ENCODE measurements at regions not wholly inside any gene's neighbourhood (a gene's known extent, or its start where the extent isn't known, plus 50 kb on each side); places are given as distances from the start of the nearest gene placed in this dataset.

DNA sequence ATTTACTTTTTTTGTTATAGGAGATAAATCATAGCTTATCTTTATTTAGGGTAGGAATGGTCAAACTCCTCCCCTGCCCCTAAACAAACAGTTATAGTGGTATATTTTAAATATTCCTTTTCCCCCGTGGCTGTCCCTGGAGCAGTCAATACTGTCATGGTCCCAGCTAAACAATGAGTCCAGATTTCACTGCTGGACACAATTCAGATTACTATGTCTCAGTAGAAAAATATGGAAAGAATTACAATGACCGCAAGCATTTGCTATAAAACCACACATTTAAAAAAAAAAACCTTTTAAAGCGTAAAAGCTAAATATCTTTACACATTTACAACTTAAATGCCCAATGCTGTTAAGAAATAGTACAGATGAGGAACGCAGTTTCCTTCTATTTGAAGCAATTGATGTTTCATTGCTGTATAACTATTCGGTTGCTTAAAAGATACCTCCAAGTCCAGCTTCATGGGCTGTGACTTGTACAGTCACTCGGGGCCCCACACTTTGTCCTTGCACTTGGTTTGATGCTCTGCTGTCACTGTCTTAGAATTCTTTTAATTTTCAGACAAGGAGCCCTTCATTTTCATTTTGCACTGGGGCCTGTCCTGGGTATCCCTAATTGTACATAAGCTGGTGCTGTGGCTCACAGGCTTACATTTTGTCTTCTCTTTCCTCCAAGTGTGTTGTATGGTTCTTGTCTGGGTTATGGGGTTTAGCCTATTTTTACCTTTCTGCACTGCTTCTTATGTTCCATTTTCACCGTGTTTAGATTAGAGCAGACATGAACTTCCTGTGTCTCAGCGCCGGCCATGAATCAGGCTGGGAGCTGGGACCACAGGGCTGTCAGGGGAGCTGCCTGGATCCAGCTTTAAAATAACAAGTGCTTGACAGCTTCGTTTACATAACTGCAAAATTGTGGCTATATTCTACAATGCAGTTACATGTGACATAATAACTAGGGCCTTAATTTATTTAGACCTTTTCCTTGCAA is 530.2 kb upstream of the FZD8 start:
- DNase-seq (ENCODE audit: low spot score) = no peak

DNA sequence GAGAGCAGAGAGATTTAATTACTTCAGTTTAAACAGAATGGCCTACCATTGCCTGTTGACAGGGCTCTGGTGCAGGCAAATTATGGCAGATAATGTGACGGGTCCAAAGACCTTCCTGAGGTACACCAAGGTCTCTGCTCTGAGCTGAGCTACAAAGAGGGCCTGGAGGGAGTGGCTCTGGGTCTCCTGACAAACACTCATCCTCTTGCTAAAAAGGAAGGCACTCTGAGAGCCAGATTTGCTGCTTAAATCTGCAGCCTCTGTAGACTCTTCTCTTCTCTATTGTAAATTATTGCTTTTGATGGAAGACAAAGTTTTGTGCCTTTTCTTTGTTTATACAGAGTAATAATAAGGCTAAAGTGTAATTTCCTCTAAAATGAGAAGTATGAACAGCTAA is 529.5 kb upstream of the FZD8 start:
- DNase-seq (ENCODE audit: low spot score) = no peak

DNA sequence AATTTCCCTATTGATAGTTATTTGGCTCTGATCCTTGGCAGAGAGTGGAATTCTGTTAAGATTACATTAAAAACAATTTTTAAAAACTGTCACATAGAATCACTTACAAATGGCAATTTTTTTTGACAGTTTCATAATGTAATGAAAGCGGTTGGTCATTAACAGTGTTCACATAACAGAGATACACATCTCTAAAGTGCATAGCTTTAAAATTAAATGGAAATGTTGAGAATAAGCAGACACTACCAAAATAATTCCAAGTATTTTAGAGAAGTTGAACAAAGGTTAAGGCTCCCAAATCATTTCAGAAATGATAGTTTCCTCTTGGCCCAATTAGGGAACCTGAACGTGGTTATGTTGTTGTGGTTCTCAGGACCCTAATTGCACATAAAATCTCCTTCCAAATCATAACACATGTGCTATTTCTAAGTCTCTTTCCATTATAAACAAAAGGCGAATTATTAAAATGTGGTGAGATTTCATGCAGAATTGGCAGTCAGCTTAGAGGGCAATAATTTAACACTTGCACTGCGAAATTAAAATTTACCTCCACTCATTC is 528.9 kb upstream of the FZD8 start:
- no peak for DNase-seq (ENCODE audit: low spot score)

DNA sequence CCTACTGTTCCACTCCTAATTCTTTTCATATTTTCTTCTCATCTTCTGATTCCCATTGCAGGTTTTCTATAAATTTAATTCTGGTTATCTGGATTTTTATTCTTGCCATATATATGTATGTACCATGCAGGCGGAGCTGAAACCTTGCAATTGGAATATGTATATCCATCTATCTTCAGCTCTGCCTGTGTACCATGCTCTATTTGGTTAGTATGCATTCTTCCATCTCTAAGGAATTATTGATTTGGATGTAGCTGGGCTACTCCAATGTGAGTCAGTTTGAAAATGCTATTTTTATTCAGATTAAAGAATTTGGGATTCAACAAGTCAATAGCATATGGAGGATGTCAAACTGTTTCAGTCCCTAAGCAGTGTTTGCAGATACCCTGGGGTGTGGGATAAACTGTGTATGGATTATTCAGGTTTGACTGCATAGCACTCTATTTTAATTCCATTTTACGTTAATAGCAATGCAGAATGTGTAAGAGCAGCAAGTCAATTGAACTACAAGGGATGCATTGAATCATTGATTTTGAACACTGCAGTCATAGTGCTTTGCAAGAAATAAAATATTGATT is 528.1 kb upstream of the FZD8 start:
- DNase-seq (ENCODE audit: low spot score) = no peak

DNA sequence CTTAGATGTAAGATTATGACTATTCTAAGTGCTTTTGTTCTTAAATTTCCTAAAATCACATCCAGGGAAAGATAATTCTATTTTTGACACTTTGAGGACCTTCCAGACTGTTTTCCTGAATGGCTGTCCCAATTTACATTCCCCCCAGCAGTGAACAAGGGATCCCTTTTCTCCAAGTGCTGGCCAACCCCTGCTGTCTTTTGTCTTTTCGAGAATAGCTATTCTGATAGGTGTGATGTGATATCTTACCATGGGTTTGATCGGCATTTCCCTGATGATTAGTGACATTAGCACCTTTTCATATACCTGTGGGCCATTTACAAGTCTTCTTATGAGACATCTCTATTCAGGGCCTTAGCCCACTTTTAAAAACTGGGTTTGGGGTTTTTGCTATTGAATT is 526.7 kb upstream of the FZD8 start:
- DNase-seq (ENCODE audit: low spot score) = no peak

DNA sequence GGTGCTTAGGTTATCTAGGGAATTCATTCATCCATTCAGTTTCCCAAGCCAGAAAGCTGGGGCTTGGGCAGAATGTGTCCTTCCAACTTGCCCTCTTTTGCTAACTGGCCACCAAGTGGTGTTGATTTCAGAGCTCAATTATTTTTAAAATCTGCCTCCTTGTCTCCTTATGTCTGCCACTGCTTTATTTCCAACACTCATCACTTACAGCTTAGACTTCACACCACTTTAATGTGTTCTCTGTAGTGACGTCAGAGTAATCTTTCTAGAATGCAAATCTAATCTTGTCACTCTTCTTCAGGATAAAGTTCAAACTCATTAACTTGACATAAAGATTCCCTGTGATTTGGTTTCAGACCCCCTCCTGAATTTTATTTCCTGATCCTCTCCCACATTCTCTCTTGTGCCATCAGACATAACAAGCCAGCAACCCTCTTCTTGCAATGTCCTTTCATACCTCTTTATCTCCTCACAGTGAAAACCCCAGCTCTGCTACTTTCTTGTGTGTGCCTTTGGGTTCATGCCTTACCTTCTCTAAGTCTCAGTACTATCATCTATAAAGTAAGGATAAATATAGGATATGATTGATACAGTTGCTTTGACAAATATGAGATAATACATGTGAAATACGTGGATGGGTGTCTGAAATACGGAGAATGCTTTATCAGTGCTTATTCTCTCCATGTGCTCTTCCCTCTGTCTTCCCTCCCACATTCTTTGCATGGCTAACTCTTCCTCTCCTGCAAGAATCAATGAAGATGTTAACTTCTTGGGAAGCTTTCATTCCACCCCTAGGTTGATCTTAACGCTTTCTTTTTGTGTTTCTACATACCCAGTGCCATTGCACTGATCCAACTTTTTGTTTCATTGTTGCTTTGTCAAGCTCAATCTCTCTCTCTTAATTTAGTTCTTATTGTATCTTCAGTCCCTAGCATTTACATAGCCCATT is 522.7 kb upstream of the FZD8 start:
- no peak for DNase-seq (ENCODE audit: low spot score)

DNA sequence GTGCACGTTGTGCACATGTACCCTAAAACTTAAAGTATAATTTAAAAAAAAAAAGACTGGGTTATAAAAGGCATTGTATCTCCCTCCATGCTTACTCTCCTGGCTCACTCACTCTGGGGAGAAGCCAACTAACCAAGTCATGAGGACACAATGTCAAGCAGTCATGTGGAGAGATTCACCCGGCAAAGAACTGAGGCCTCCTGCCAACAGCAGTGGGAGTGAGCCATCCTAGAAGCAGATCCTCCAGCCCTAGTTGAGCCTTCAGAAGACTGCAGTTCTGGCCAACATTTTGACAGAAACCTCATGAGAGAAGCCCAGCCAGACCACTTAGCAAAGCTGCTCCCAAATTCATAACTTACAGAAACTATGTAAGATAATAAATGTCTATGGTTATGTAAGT is 521.7 kb upstream of the FZD8 start:
- no peak for DNase-seq (ENCODE audit: low spot score)

DNA sequence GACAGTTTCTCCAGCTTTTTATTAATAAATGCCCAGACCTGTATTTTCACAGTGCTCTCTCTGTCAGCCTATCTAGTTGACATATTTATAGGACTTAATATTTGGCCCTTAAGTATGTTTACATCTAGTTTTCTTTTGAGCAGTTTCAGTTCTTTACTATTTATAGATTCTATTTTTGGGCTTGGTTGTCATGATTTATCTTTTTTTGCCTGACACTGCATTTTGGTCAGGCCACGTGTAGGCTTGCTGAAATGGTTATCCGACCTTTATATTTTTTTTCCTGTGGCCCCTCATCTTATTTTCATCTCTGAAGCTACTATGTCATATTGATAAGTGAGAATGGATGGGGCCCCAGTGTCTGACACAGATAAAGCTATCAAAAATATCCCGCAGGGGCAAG is 515.4 kb upstream of the FZD8 start:
- no peak for DNase-seq (ENCODE audit: low spot score)

DNA sequence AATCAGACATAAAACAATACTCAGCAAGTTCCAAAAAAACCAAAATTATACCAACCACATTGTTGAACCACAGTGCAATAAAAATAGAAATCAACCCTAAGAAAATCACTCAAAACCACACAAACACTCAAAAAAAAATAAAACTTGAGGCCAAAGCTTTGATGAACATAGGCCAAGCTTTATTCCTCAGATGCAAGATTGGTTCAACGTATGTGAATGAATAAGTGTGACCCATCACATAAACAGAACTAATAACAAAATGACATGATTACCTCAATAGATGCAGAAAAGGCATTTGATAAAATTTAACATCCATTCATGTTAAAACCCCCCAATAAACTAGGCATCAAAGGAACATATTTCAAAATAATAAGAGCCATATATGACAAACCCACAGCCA is 506.1 kb upstream of the FZD8 start:
- DNase-seq (ENCODE audit: low spot score) = no peak

DNA sequence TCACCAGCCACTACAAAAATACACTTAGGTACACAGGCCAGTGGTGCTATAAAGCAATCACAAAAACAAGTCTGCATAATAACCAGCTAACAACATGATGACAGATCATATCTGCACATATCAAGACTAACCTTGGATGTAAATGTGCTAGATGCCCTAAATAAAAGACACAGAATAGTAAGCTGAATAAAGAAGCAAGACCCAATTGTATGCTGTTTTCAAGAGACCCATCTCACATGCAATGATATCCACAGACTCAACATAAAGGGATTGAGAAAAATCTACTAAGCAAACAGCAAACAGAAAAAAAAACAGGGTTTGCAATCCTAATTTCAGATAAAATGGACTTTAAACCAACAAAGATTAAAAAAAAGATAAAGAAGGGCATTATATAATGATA is 505.4 kb upstream of the FZD8 start:
- DNase-seq (ENCODE audit: low spot score) = no peak

DNA sequence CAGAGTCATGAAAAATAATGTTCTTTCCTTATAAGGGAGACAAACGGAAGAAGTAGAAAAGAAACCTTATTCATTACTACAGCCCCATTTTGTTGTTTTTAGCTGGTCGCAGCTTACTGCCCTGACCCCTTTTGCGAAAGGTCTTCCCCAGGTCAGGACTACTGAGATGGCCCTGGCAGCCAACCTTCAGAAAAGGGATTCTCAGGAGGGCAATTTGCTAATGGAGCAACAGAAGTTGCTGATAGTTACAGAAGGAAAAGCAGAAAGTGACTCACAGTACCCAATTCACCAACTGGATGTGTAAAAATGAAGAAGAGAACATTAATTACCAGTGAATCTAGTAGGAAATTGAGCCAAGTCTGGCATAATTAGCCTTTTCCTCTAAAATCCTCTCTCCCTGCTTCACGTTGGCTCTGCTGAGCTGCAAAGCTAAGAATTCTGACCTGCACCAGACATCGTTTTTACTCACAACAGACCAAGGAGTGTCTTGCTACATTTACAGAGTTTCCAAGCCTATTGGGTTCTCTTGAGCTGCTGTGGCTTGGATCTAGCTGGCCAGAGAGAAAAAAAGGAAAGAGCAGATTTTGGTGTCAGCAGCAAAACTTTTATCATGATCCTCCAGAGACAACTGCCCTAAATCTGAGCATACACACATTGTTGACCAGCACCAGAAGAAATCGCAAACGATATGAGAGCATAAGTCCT is 499.9 kb upstream of the FZD8 start:
- no peak for DNase-seq (ENCODE audit: low spot score)

DNA sequence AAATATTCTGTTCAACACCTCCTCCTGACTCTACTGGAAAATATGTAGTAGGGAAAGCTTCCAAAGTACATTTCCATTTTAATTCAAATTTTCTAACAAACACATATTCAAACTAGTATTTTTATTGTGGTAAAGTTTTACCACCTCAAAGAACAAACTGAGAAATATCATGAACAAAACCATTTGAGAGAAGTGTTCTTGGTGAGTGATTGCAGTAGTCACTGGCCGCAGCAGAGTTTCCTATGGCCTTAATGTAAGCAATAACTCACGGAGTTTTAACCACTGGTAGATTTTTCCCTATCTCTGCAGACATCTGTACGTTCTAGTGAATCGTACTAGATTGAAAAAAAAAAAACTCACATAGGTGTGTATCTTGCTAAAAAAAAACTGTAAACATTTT is 487.0 kb upstream of the FZD8 start:
- no peak for DNase-seq (ENCODE audit: low spot score)

DNA sequence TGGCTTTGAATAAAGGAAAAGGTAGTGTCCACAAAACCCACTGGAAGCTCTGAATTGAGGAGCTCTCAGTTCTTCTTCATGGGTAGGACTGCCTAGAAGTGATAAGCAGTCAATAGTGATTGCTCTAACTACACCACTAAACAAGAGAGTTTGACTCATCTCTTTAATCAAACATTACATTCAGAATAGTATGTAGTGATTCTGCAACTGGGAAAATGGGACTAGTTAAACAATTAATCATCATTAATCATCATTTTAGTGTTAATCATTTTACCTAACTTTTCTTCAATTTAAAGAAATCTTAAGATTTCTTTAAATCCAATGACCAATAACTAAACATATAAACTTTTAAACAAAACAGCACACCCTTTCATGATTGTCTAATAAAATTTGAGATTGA is 484.0 kb upstream of the FZD8 start:
- DNase-seq (ENCODE audit: low spot score) = no peak

DNA sequence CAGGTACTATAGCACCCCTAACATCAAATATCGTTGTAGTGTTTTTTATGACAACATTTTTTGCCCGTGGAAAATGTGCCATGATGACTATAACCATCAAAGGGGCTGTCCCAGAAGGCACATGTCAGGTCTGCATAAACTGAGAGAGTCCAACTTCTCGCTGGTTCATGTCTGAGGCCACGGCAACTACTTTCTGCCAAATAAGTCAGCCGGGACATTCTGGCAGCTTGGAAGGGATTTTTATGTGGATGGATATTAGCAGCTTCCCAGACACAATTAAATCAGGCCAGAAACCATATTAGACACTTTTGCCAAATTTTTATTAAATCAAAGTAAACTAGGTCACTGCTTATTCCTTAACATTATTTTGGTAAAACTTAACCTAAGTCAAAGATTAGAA is 477.4 kb upstream of the FZD8 start:
- DNase-seq (ENCODE audit: low spot score) = no peak

DNA sequence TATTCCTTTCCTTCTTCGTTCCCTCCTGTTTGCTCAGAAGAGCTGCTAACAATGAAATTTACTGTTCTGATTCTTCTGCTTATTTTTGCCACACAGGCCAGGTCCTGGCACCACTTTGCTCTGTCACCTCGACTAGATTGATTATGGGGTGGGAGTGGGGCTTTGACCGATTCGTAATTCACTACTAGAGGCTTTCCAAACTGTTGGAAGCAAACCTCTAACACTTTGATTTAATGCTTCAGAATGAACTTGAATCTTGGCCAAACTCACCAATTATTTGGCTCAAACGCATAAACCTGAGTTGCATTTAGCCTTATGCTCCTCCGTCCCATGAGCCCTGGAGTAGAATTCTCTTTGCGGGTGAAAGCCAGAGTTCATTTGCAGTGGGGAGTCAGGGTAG is 476.2 kb upstream of the FZD8 start:
- no peak for DNase-seq (ENCODE audit: low spot score)

DNA sequence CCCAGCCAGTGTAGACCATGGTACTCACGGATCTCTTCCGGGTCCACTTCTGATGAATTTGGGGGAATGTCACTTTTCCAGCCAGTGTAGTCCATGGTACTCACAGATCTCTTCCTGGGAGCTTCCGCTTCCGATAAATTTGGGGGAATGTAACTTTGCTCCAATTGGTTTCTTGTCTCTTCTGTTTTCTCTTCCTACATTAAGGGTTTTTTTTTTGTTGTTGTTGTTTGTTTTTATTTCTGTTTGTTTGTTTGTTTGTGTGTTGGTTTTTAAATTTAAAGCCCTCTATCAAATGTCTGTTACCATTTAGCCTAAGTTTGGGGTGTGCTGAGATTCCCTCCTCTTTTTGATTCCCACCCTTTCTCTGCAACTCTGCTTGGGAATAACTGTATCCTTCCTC is 475.8 kb upstream of the FZD8 start:
- no peak for DNase-seq (ENCODE audit: low spot score)

DNA sequence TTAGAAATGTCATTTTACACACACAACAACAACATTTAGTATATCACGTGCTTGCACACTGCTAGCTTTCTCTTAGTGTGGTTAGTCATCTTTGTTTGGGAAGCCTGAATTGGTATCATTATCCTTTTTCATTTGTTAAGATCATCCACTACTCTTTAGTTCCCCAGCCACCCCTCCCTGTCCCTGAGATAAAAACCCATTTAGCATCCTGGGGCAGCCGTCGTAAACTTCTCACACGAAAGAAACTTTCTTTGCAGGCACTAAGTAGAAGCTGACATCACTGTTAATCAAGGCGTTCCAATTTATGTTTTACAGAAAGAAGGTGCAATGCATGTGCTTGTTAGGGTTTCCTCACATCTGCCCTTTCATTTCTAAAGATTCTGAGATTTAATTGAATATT is 475.1 kb upstream of the FZD8 start:
- DNase-seq (ENCODE audit: low spot score) = no peak

DNA sequence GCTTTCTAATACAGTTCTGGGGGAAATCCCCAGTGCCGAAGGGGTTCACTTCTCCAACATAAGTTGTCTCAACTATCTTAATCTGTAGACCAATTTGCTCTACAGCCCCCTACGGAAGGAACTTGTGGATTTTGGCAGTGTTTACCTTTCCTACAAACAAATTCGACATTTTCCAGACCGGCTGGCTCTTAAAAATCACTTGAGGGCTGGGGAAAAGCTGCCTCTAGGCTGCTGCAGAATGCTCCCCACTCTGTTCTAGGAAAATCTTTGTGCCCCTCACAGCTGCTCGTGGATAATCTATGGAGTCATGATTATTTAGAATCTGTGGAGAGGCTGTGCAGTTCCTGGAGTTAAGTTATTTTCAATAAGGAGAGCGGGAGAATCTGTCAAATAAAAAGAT is 474.6 kb upstream of the FZD8 start:
- no peak for DNase-seq (ENCODE audit: low spot score)

DNA sequence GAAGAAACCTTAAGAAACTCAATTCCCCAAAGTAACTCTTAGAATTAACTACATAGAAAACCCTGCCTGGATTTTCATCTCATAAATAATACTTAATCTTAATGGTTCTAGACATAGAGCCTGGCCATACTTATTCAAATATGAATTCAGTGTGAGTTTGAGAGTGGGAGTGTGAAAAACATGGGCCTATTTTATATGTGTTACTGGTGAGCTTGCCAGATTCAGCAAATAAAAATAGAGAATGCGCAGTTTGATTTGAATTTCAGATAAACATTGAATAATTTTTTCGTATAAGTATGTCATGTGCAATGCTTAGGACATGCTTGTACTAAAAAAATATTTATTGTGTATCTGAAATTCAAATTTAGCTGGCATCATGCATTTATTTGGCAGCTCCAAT is 473.9 kb upstream of the FZD8 start:
- no peak for DNase-seq (ENCODE audit: low spot score)

DNA sequence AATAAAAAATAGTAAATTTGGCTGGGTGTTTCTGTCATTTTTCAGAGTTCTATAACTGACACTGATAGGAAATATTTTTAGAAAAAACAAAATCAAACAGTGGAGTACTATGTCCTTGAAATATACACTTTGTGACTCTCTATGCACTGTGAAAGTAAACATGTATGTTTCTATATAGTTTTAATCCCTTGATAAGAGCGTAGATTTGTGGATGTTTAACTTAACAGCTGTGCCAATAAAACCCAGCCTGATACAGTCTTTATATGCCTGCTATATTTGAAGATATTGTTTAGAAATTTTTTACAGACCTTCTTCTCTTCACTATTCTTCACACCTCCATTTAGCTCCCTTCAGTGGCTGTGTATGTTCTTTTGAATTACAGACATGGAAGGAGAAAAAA is 473.3 kb upstream of the FZD8 start:
- no peak for DNase-seq (ENCODE audit: low spot score)

DNA sequence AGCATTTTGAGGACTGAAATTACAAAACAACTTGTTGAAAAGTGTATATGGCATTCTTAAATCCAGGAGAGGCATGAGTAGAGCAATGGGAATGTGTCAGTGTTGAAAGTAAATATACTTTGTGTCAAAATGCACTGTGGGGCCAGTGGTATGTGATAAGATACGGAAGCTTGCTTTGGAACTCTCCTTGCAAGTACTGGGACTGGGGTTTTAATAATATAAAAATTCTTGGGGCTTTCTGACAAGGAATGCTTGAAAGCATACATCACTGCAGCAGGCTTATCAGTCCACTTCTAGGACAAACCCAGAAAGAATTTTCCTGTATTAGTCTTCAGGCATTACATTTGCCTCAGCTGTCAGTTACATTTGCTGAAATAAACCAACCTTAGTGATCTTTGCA is 472.8 kb upstream of the FZD8 start:
- DNase-seq (ENCODE audit: low spot score) = no peak

DNA sequence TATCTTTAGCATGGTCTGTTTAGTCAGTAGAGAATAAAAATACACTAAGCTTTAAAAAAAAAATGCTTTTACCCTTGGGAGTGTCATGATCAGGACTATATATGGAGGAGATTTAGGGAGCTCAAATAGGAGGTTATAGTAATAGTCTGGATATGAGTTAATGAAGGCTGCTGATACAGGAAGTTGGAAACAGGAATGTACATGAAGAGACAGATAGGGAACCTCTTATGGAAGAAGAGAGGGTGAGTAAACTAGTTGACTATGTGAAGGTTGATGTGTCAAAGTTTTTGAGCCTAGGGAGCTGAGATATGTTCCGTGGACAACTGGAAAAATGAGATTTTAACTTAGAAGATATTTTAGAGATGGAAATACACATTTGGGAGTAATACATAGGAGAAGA is 472.0 kb upstream of the FZD8 start:
- no peak for DNase-seq (ENCODE audit: low spot score)
